Thyroid gland (tissue), 4 donors: ENCODE measurements at regions not wholly inside any gene's neighbourhood (a gene's known extent, or its start where the extent isn't known, plus 50 kb on each side); places are given as distances from the start of the nearest gene placed in this dataset.

Source experiments
- DNase-seq, 2 donors: peaks; one replicate each; pipeline ENCODE4 v3.0.0-alpha.2; 2019
- H3K27ac ChIP-seq, 3 donors: fragments of 200-600 bp; sonication (generic); 1 replicate in 2 of 3; 2 replicates in 1 of 3; pipeline ENCODE4 v1.5.1; 2016 to 2019; ENCODE audit warnings: mild to moderate bottlenecking in 1 of 3, moderate library complexity in 1 of 3
- H3K27me3 ChIP-seq: fragments of 200-600 bp; sonication (generic); one replicate; pipeline ENCODE4 v1.5.1; 2019
- H3K36me3 ChIP-seq, 2 donors: fragments of 200-600 bp; sonication (generic); one replicate each; pipeline ENCODE4 v1.5.1; 2016 to 2019
- H3K4me1 ChIP-seq, 2 donors: fragments of 200-600 bp; sonication (generic); one replicate each; pipeline ENCODE4 v1.5.1; 2017 to 2019
- H3K4me3 ChIP-seq, 3 donors: fragments of 200-600 bp; sonication (generic); replicated peaks in 1 of 3; 1 replicate in 2 of 3; 2 replicates in 1 of 3; pipeline ENCODE4 v1.5.1; 2016; ENCODE audit warnings: mild to moderate bottlenecking in 1 of 3
- H3K9me3 ChIP-seq: fragments of 200-600 bp; sonication (generic); one replicate; pipeline ENCODE4 v1.5.1; 2017
- POLR2A ChIP-seq, 2 donors: fragments of 450-650 bp; IDR thresholded peaks; one replicate each; pipeline ENCODE4 v1.6.1; 2017; ENCODE audit warnings: antibody characterized with exemption in 2 of 2, mild to moderate bottlenecking in 2 of 2, moderate library complexity in 1 of 2
- WGBS, 2 donors: methylation state at CpG; one replicate each; pipeline ENCODE4 v1.1.5; 2017; 5-methylcytosine and 5-hydroxymethylcytosine counted together
- intact Hi-C: fragments of 100-400 bp; cut with DNase I; formaldehyde crosslinking; loops from one replicate; pipeline ENCODE4 v1.15.1; 2023
- TF ChIP-seq, protein P1 (sequence below), 6 experiments: fragments of 200-600 bp in 3 of 6; fragments of 450-650 bp in 3 of 6; sonication (generic) in 3 of 6; IDR thresholded peaks; one replicate each; pipeline ENCODE4 v1.5.1; 2016 to 2019; ENCODE audit warnings: antibody characterized with exemption in 6 of 6, mild to moderate bottlenecking in 2 of 6, inconsistent platforms in 1 of 6, moderate library complexity in 1 of 6

DNA sequence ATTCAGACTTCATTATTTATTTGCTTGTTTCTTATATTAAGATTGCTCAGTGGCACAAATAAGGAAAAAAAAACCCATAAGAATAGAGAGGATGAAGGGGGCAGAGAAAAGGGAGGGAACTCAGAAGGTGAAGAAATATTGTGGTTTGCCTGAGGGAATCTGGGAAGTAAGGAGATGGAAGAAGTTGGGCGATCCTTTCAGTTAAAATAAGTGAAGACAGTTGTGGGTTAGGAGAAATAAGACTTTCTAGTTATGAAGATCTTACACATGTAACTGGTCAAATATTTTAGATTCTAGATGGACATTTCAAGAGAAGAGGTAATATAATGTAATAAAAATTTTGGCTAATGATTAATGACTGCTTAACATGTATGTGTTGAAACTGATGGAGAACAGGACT, 138.7 kb upstream of the LIMCH1 start:
- DNase-seq = no peak
- 91 to 99% methylated on average over 1 of the region's 1 CpG for WGBS, 2 donors
- Histone ChIP-seq H3K4me1 (peaks cover 6 to 17% of the 10 kb centered on the region in 2 donors), H3K36me3 (no peaks in the 10 kb centered on the region), H3K27ac (no peak overlapping the region), H3K4me3 (no peak overlapping the region), H3K9me3 (no peaks in the 10 kb centered on the region), H3K27me3 (no peaks in the 10 kb centered on the region)
- TF ChIP-seq, protein P1, sequence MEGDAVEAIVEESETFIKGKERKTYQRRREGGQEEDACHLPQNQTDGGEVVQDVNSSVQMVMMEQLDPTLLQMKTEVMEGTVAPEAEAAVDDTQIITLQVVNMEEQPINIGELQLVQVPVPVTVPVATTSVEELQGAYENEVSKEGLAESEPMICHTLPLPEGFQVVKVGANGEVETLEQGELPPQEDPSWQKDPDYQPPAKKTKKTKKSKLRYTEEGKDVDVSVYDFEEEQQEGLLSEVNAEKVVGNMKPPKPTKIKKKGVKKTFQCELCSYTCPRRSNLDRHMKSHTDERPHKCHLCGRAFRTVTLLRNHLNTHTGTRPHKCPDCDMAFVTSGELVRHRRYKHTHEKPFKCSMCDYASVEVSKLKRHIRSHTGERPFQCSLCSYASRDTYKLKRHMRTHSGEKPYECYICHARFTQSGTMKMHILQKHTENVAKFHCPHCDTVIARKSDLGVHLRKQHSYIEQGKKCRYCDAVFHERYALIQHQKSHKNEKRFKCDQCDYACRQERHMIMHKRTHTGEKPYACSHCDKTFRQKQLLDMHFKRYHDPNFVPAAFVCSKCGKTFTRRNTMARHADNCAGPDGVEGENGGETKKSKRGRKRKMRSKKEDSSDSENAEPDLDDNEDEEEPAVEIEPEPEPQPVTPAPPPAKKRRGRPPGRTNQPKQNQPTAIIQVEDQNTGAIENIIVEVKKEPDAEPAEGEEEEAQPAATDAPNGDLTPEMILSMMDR (IDR thresholded peaks at IDR 0.05) = no peak
- TF ChIP-seq POLR2A (IDR thresholded peaks at IDR 0.05) = no peak
- intact Hi-C loops = no loop called here

DNA sequence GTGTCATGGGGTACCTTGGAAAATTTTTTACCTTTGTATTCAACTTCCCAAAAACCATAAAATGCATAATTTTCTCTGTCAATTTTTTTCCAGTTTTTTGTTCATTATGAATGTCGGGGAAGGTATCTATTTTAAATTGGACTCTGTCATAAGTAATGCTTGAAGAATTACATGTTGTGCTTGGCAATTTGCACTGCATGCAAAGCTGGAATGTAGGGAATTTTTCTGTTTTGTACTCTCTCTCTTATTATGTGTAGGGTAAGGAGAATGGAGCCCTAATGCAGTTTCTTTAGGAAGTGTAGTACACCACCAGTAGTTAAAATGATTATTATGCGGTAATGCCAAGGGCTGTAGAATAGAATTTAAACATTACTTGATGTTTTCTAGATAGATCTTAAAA, 137.7 kb upstream of the LIMCH1 start:
- no peaks in the 10 kb centered on the region for H3K36me3 ChIP-seq
- peaks cover 9 to 17% of the 10 kb centered on the region in 2 donors for H3K4me1 ChIP-seq
- no peak for DNase-seq
- TF ChIP-seq, protein P1 (IDR thresholded peaks at IDR 0.05) = no peak
- no peak for TF ChIP-seq POLR2A (IDR thresholded peaks at IDR 0.05)
- WGBS, 2 donors = 75 to 86% methylated on average over 2 of the region's 2 CpGs
- intact Hi-C loops = no loop called here
- H3K4me3 ChIP-seq = no peak overlapping the region
- H3K27ac ChIP-seq = peak overlapping the region in 1 of 3 donors; percentile 45
- H3K27me3 ChIP-seq = no peaks in the 10 kb centered on the region
- H3K9me3 ChIP-seq = no peaks in the 10 kb centered on the region

DNA sequence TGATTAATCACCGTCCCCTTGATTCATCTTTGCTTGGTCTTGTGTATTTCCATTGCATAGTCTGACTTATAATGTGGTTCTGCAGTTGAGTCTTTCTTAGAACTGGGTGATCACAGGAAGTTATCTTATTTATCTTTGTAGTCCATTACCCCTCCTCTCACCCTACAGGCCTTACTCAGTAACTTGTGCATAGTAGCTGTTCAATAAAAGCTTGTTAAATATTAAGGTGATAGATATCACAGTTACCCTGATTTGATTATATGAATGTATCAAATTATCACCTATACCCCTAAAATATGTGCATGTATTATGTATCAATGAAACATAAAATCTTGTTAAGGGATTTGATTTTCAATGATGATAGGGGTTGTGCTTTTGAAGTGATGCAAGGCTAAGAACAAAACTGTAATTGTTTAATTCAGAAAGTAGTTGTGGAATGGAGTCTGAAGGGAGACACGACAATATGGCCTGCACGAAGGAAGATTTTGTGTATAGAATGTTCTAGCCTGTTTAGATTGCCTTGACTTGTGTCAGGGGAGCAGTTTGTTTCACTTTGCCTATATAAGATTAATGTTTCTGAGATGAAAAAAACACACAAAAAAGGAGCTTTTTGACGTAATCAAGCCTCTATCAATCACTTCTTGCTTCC, 132.4 kb upstream of the LIMCH1 start:
- Histone ChIP-seq H3K27me3 (no peaks in the 10 kb centered on the region), H3K4me3 (no peak overlapping the region), H3K9me3 (no peaks in the 10 kb centered on the region), H3K4me1 (peaks cover 16 to 34% of the 10 kb centered on the region in 2 donors), H3K27ac (peak overlapping the region in 2 of 3 donors; percentile 56 to 69), H3K36me3 (no peaks in the 10 kb centered on the region)
- no peak for DNase-seq
- intact Hi-C loops = no loop called here
- TF ChIP-seq, protein P1 (IDR thresholded peaks at IDR 0.05) = no peak
- no peak for TF ChIP-seq POLR2A (IDR thresholded peaks at IDR 0.05)
- 85 to 86% methylated on average over 4 of the region's 4 CpGs for WGBS, 2 donors

DNA sequence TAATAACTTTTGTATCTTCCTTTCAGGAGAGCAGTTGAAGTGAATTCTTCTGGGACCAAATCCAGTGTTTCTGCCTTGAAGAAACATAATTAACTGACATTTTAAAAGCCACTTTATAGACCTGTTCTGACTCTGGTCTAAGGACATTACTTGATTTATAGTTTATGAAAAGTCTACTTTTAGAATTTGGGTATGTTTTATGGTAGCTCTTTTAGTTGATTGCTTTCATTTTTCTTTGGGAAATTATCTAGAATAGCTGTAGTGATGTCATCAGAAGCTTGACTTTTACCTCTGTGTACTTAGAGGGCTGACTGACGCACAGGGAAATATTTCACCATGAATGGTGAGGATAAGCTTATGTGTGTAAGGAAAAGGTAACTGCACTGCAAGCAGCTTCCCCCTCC, 131.8 kb upstream of the LIMCH1 start:
- Histone ChIP-seq H3K9me3 (no peaks in the 10 kb centered on the region), H3K27me3 (no peaks in the 10 kb centered on the region), H3K27ac (peak overlapping the region in 2 of 3 donors; percentile 56 to 69), H3K36me3 (no peaks in the 10 kb centered on the region), H3K4me1 (peaks cover 16 to 34% of the 10 kb centered on the region in 2 donors), H3K4me3 (no peak overlapping the region)
- WGBS, 2 donors = 69 to 80% methylated on average over 1 of the region's 1 CpG
- intact Hi-C loops = no loop called here
- no peak for TF ChIP-seq POLR2A (IDR thresholded peaks at IDR 0.05)
- TF ChIP-seq, protein P1 (IDR thresholded peaks at IDR 0.05) = no peak
- DNase-seq = no peak

DNA sequence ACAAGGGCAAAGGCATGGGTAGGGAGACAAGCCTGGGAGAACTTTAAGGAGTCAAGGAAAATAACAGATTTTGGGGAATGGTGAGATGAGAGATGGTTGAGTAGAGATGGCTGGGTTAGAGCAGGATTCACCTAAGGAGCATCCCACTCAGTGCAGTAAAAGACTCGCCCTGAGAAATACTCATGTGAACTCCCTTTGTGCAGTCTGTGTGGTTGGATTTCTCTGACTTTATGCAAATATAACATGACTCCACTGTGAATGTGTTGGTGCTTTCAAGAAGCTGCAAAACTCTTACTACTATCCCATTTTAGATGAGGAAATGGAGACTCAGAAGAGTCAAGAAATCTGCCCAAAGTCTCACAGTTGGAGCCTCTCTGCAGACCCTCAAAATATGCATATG, 129.8 kb upstream of the LIMCH1 start:
- TF ChIP-seq, protein P1 (IDR thresholded peaks at IDR 0.05) = no peak
- no peak for TF ChIP-seq POLR2A (IDR thresholded peaks at IDR 0.05)
- H3K9me3 ChIP-seq = no peaks in the 10 kb centered on the region
- H3K36me3 ChIP-seq = no peaks in the 10 kb centered on the region
- H3K27me3 ChIP-seq = no peaks in the 10 kb centered on the region
- intact Hi-C loops = no loop called here
- 0 to 74% methylated on average over 1 of the region's 1 CpG for WGBS, 2 donors
- no peak overlapping the region for H3K4me3 ChIP-seq
- no peak for DNase-seq
- peaks cover 16 to 34% of the 10 kb centered on the region in 2 donors for H3K4me1 ChIP-seq
- no peak overlapping the region for H3K27ac ChIP-seq
